Endothelial cell of umbilical vein (primary cell): ENCODE measurements at regions not wholly inside any gene's neighbourhood (a gene's known extent, or its start where the extent isn't known, plus 50 kb on each side); places are given as distances from the start of the nearest gene placed in this dataset.

ENCODE experiments used
- BruUV-seq: library from RNA; stranded (reverse); fragments of 400-500 nt; replicated peaks from 2 replicates; lab custom pipeline; 2021; lab: Mats Ljungman, UMichigan
- CTCF ChIA-PET: fragments of 300-600, 350-600 bp; sonication (Branson Sonifier 250); formaldehyde crosslinking; loops from one replicate; lab custom pipeline; 2021; ENCODE audit warnings: antibody characterized with exemption, inconsistent platforms; lab: Charles Lee
- POLR2A ChIA-PET: fragments of 300-600, 350-600 bp; sonication (Branson Sonifier 250); formaldehyde crosslinking; loops from one replicate; lab custom pipeline; 2021; ENCODE audit warnings: antibody characterized with exemption, inconsistent platforms; lab: Charles Lee
- DNase-seq: peaks from one replicate; pipeline ENCODE4 v3.0.0-alpha.2; 2011; ENCODE audit warnings: low read depth, low spot score
- FAIRE-seq: peaks from 2 replicates; lab custom pipeline; 2011; peaks lifted over from hg19 to GRCh38; lab: Jason Lieb, UNC
- H2AFZ ChIP-seq: 2 replicates; pipeline ENCODE4 v1.6.0; 2012; ENCODE audit warnings: low read depth, low read length, control low read depth, inconsistent platforms
- H3K27ac ChIP-seq: 2 replicates; pipeline ENCODE4 v1.5.1; 2011; ENCODE audit warnings: low read depth, mild to moderate bottlenecking, control low read depth, low read length, moderate library complexity; ENCODE audit not compliant: insufficient read depth
- H3K27me3 ChIP-seq, 2 experiments: 2 replicates each; pipeline versions ENCODE4 v1.6.0 to v1.6.1; 2011; ENCODE audit warnings: low read length in 2 of 2, mixed read lengths in 1 of 2; ENCODE audit not compliant: control insufficient read depth in 2 of 2, insufficient read depth in 2 of 2
- H3K36me3 ChIP-seq, 2 experiments: 2 replicates in 1 of 2; 3 replicates in 1 of 2; pipeline ENCODE4 v1.5.1; 2011; ENCODE audit warnings: low read length in 2 of 2, mild to moderate bottlenecking in 1 of 2, moderate library complexity in 1 of 2; ENCODE audit not compliant: control insufficient read depth in 2 of 2, insufficient read depth in 2 of 2; ENCODE audit errors: extremely low read depth in 1 of 2
- H3K4me1 ChIP-seq: 3 replicates; pipeline ENCODE4 v1.5.1; 2011; ENCODE audit warnings: mild to moderate bottlenecking, low read length; ENCODE audit not compliant: control insufficient read depth, insufficient read depth; ENCODE audit errors: extremely low read depth
- H3K4me2 ChIP-seq: 2 replicates; pipeline ENCODE4 v1.6.1; 2011; ENCODE audit warnings: low read length, control low read depth, mixed read lengths; ENCODE audit not compliant: insufficient read depth
- H3K4me3 ChIP-seq, 3 experiments: fragments of 200-600 bp in 1 of 3; sonication (generic), shearing (Covaris generic) in 1 of 3; replicated peaks in 1 of 3; 2 replicates each; pipeline ENCODE4 v1.5.1; 2011 to 2016; ENCODE audit warnings: control low read depth in 3 of 3, low read length in 3 of 3, mild to moderate bottlenecking in 2 of 3, inconsistent platforms in 1 of 3, low read depth in 1 of 3, moderate library complexity in 1 of 3; ENCODE audit not compliant: insufficient read depth in 1 of 3
- H3K79me2 ChIP-seq: 2 replicates; pipeline ENCODE4 v1.6.0; 2012; ENCODE audit warnings: low read length, inconsistent platforms; ENCODE audit not compliant: control insufficient read depth, insufficient read depth
- H3K9ac ChIP-seq: replicated peaks from 2 replicates; pipeline ENCODE3; 2011; ENCODE audit warnings: low read length, control low read depth; ENCODE audit not compliant: insufficient read depth; ENCODE audit errors: extremely low read depth
- H3K9me1 ChIP-seq: replicated peaks from 3 replicates; pipeline ENCODE4 v1.6.0; 2011; ENCODE audit warnings: mild to moderate bottlenecking, low read length; ENCODE audit not compliant: control insufficient read depth, insufficient read depth; ENCODE audit errors: extremely low read depth
- H3K9me3 ChIP-seq: replicated peaks from 2 replicates; pipeline ENCODE4 v1.5.1; 2012; ENCODE audit warnings: low read length, inconsistent platforms; ENCODE audit not compliant: control insufficient read depth, insufficient read depth
- H4K20me1 ChIP-seq: replicated peaks from 2 replicates; pipeline ENCODE3; 2011; ENCODE audit warnings: mild to moderate bottlenecking, low read length; ENCODE audit not compliant: control insufficient read depth, insufficient read depth; ENCODE audit errors: extremely low read depth
- EZH2 ChIP-seq: IDR thresholded peaks from 2 replicates; pipeline ENCODE4 v1.6.1; 2012; ENCODE audit warnings: borderline replicate concordance, low read depth, mild to moderate bottlenecking, moderate library complexity, low read length, inconsistent platforms; ENCODE audit not compliant: severe bottlenecking
- FOS ChIP-seq: IDR thresholded peaks from 2 replicates; pipeline ENCODE4 v1.6.1; 2011; ENCODE audit warnings: mild to moderate bottlenecking, low read length, moderate library complexity, borderline replicate concordance; ENCODE audit not compliant: insufficient read depth
- GATA2 ChIP-seq: IDR thresholded peaks from 2 replicates; pipeline ENCODE4 v1.7.0; 2011; ENCODE audit warnings: low read depth, mild to moderate bottlenecking, moderate library complexity, mixed read lengths, low read length; ENCODE audit not compliant: insufficient read length, insufficient read depth
- JUN ChIP-seq: IDR thresholded peaks from 2 replicates; pipeline ENCODE4 v1.6.1; 2011; ENCODE audit warnings: borderline replicate concordance, low read depth; ENCODE audit not compliant: insufficient read length, insufficient read depth
- MYC ChIP-seq: IDR thresholded peaks from one replicate; pipeline ENCODE4 v1.6.1; 2011; ENCODE audit warnings: mild to moderate bottlenecking, low read depth, low read length
- POLR2A ChIP-seq: IDR thresholded peaks from 2 replicates; pipeline ENCODE4 v1.6.1; 2012; ENCODE audit warnings: low read depth, mild to moderate bottlenecking, control low read depth, low read length
- POLR2AphosphoS5 ChIP-seq: IDR thresholded peaks from 2 replicates; pipeline ENCODE4 v1.6.1; 2012; ENCODE audit warnings: low read depth, mild to moderate bottlenecking, control low read depth, low read length, moderate library complexity; ENCODE audit not compliant: insufficient read depth
- dilution Hi-C: fragments of 300-500 bp; cut with MboI; formaldehyde crosslinking; loops from one replicate; pipeline ENCODE4 v1.15.0; 2019; ENCODE audit warnings: low sequenced_read_pairs; ENCODE audit not compliant: extremely low pct_ligation_motif_present
- intact Hi-C: fragments of 100-400 bp; cut with micrococcal nuclease; formaldehyde crosslinking; loops from one replicate; pipeline ENCODE4 v1.10.0; 2022
- TF ChIP-seq, protein P1 (sequence below), 2 donors: IDR thresholded peaks; 1 replicate in 1 of 2; 2 replicates in 1 of 2; pipeline ENCODE4 v1.5.1; 2011; ENCODE audit warnings: low read length in 2 of 2, mild to moderate bottlenecking in 2 of 2, moderate library complexity in 2 of 2, control low read depth in 1 of 2, inconsistent platforms in 1 of 2, low read depth in 1 of 2; ENCODE audit not compliant: insufficient read depth in 1 of 2; ENCODE audit errors: extremely low read depth in 1 of 2
- TF ChIP-seq, protein P2 (sequence below): IDR thresholded peaks from 2 replicates; pipeline ENCODE4 v1.6.1; 2011; ENCODE audit not compliant: insufficient read depth, insufficient read length

DNA sequence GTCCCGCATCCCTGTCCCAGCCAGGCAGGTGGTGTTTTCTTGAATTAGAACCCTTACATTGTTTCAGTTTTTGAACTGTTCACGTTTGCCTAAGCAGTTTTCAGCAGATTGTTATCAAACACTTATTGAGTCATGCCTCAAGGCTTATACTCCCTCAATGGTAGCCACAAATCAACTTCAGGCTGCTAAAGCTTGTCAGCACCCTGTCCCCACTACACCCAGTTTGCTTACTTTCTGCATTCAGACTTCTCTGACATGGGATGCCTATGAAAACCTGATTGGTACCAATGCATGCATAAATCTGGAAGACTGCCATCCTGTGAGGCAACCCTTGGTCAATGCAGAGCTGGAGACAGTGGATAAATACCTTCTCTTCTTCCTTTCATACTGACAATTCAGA is 225.4 kb downstream of the BTG1 start:
- POLR2A ChIA-PET = interaction anchor here (0.6 kb wide), 1 partner anchor 207 kb away, joined by 4 read pairs; no protein-coding TSS in a partner anchor
- FAIRE-seq = peak; percentile 21
- DNase-seq = peak; percentile 14

DNA sequence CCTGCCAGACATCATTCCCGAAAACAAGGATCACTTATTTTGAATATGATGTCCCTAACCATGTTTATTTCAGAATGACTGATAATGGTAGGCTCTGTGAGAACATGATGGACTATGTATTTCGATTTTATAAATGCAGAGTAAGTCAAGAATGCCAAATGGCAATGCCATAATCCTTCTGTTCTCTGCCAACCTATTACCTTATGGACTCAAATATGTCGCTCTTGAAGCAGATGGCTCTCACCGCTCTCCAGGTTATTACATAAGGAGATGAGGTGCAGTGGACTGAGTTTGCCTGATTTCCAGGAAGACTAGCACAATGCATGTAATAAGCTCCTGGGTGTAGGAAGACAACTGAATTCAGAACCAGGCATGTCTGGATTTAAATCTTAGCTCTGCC is 227.2 kb downstream of the BTG1 start:
- no peak for DNase-seq
- H4K20me1 ChIP-seq = no peaks in the 10 kb centered on the region
- H3K4me3 ChIP-seq = no peak overlapping the region
- intact Hi-C loops = no loop called here
- H3K79me2 ChIP-seq = no peaks in the 10 kb centered on the region
- dilution Hi-C loops = no loop called here
- no peaks in the 10 kb centered on the region for H3K36me3 ChIP-seq
- no peak overlapping the region for H2AFZ ChIP-seq
- H3K4me1 ChIP-seq = peaks cover 9% of the 10 kb centered on the region
- no peak overlapping the region for H3K9ac ChIP-seq
- TF ChIP-seq, protein P1, sequence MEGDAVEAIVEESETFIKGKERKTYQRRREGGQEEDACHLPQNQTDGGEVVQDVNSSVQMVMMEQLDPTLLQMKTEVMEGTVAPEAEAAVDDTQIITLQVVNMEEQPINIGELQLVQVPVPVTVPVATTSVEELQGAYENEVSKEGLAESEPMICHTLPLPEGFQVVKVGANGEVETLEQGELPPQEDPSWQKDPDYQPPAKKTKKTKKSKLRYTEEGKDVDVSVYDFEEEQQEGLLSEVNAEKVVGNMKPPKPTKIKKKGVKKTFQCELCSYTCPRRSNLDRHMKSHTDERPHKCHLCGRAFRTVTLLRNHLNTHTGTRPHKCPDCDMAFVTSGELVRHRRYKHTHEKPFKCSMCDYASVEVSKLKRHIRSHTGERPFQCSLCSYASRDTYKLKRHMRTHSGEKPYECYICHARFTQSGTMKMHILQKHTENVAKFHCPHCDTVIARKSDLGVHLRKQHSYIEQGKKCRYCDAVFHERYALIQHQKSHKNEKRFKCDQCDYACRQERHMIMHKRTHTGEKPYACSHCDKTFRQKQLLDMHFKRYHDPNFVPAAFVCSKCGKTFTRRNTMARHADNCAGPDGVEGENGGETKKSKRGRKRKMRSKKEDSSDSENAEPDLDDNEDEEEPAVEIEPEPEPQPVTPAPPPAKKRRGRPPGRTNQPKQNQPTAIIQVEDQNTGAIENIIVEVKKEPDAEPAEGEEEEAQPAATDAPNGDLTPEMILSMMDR (IDR thresholded peaks at IDR 0.05; ENCODE audit: extremely low read depth in 1 of 2, insufficient read depth in 1 of 2, low read depth in 1 of 2, low read length in 2 of 2) = no peak
- TF ChIP-seq EZH2 (no peak), JUN (no peak), POLR2AphosphoS5 (no peak), GATA2 (no peak), POLR2A (no peak), FOS (no peak), MYC (no peak)
- TF ChIP-seq, protein P2, sequence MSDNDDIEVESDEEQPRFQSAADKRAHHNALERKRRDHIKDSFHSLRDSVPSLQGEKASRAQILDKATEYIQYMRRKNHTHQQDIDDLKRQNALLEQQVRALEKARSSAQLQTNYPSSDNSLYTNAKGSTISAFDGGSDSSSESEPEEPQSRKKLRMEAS = no peak
- ChIA-PET CTCF (no interaction called here), POLR2A (no interaction called here)
- no peak overlapping the region for H3K27ac ChIP-seq
- no peaks in the 10 kb centered on the region for H3K9me3 ChIP-seq
- no peaks in the 10 kb centered on the region for H3K9me1 ChIP-seq
- FAIRE-seq = no peak
- BruUV-seq = no TSS peak
- no peak overlapping the region for H3K4me2 ChIP-seq
- H3K27me3 ChIP-seq = no peaks in the 10 kb centered on the region

More for the DNA sequence above, 225.4 kb downstream of the BTG1 start:
- Histone ChIP-seq H3K9me3 (no peaks in the 10 kb centered on the region), H2AFZ (no peak overlapping the region), H3K9ac (no peak overlapping the region), H3K9me1 (no peaks in the 10 kb centered on the region), H4K20me1 (no peaks in the 10 kb centered on the region), H3K27ac (no peak overlapping the region), H3K4me3 (no peak overlapping the region), H3K36me3 (no peaks in the 10 kb centered on the region), H3K79me2 (no peaks in the 10 kb centered on the region), H3K27me3 (no peaks in the 10 kb centered on the region), H3K4me2 (no peak overlapping the region), H3K4me1 (no peaks in the 10 kb centered on the region)
- CTCF ChIA-PET = no interaction called here
- dilution Hi-C loops (no loop called here), intact Hi-C loops (no loop called here)
- peak; percentile 34 for TF ChIP-seq GATA2
- no peak for TF ChIP-seq POLR2A
- no TSS peak for BruUV-seq
